ENCODE measurements at regions not wholly inside any gene's neighbourhood (a gene's known extent, or its start where the extent isn't known, plus 50 kb on each side); places are given as distances from the start of the nearest gene placed in this dataset.

DNA sequence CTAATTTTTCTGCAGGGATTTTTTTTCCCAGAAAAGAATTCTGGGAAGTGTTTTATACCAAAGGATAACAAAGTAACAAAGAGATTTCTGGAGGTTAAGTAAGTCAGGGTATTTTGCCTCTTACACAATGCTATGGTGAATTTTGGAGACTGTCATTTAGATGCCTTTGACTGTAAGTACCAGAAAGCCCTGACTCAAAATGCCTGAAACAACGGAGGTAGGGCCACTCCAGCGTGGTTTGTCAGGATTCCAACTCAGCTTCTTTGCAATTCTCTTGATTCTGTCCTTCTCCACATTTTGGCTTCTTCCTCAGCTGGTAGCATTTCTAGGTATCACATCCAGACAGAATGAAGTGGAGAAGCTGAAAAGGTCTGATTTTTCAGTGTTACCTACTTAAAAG lies 106.5 kb downstream of the UCHL5 start:
- TF ChIP-seq, protein P1, sequence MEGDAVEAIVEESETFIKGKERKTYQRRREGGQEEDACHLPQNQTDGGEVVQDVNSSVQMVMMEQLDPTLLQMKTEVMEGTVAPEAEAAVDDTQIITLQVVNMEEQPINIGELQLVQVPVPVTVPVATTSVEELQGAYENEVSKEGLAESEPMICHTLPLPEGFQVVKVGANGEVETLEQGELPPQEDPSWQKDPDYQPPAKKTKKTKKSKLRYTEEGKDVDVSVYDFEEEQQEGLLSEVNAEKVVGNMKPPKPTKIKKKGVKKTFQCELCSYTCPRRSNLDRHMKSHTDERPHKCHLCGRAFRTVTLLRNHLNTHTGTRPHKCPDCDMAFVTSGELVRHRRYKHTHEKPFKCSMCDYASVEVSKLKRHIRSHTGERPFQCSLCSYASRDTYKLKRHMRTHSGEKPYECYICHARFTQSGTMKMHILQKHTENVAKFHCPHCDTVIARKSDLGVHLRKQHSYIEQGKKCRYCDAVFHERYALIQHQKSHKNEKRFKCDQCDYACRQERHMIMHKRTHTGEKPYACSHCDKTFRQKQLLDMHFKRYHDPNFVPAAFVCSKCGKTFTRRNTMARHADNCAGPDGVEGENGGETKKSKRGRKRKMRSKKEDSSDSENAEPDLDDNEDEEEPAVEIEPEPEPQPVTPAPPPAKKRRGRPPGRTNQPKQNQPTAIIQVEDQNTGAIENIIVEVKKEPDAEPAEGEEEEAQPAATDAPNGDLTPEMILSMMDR (IDR thresholded peaks at IDR 0.05), result no peak
- no peak for TF ChIP-seq POLR2A (IDR thresholded peaks at IDR 0.05)
